Cardiac fibroblast (primary cell): ENCODE measurements at regions not wholly inside any gene's neighbourhood (a gene's known extent, or its start where the extent isn't known, plus 50 kb on each side); places are given as distances from the start of the nearest gene placed in this dataset.

Source experiments
- DNase-seq, 2 donors: peaks; one replicate each; pipeline versions ENCODE4 v3.0.0 to v3.0.0-alpha.2; 2010; ENCODE audit warnings: low read depth in 2 of 2
- H3K4me3 ChIP-seq, 2 donors: replicated peaks in 1 of 2; 1 replicate in 1 of 2; 2 replicates in 1 of 2; pipeline ENCODE4 v1.5.1; 2011; ENCODE audit warnings: low read depth in 2 of 2, low read length in 2 of 2, mild to moderate bottlenecking in 2 of 2, moderate library complexity in 1 of 2
- CTCF ChIP-seq: IDR thresholded peaks from one replicate; pipeline ENCODE4 v1.5.1; 2011; ENCODE audit warnings: low read depth, mild to moderate bottlenecking, low read length, inconsistent platforms

- H3K4me3 ChIP-seq: no peak overlapping the region
- TF ChIP-seq CTCF: no peak
- DNase-seq: no peak
Observed at GRCh38 chr4:170750519-170750918, 660.8 kb upstream of the AADAT start.

GRCh38 chr4:170748975-170749374 is 659.2 kb upstream of the AADAT start:
- no peak for TF ChIP-seq CTCF
- H3K4me3 ChIP-seq: no peak overlapping the region
- no peak for DNase-seq

- no peak for DNase-seq
- no peak overlapping the region for H3K4me3 ChIP-seq
- TF ChIP-seq CTCF: no peak
Observed at GRCh38 chr4:170743633-170744032, 653.9 kb upstream of the AADAT start.

- no peak for DNase-seq
- no peak overlapping the region for H3K4me3 ChIP-seq
- TF ChIP-seq CTCF: no peak
Observed at GRCh38 chr4:170741856-170742255, 652.1 kb upstream of the AADAT start.

GRCh38 chr4:170736710-170737109 is 647.0 kb upstream of the AADAT start:
- DNase-seq: no peak
- no peak overlapping the region for H3K4me3 ChIP-seq
- TF ChIP-seq CTCF: no peak

- DNase-seq: no peak
Observed at GRCh38 chr4:170729897-170730296, 640.1 kb upstream of the AADAT start.

More at GRCh38 chr4:170729897-170730296, 640.1 kb upstream of the AADAT start:
- H3K4me3 ChIP-seq: no peak overlapping the region
- no peak for TF ChIP-seq CTCF
